ENCODE measurements at regions not wholly inside any gene's neighbourhood (a gene's known extent, or its start where the extent isn't known, plus 50 kb on each side); places are given as distances from the start of the nearest gene placed in this dataset.
"Not testable (repeated sequence)": the region's sequence is repeated elsewhere in the genome, so short reads cannot be mapped to it uniquely, and the experiment has no call there.

GRCh38 chr1:148392505-148392904, 90.6 kb downstream of the PPIAL4G start:
- not testable (repeated sequence) for H3K27ac ChIP-seq (ENCODE audit: low read depth); H3K36me3 ChIP-seq (ENCODE audit: insufficient read depth); H3K4me1 ChIP-seq (ENCODE audit: insufficient read depth); H3K4me3 ChIP-seq (ENCODE audit: low read depth, low read length); DNase-seq (ENCODE audit: extremely low spot score)
- WGBS, result 97% methylated on average over 2 of the region's 2 CpGs

- 77% methylated on average over 4 of the region's 4 CpGs for WGBS
- not testable (repeated sequence) for H3K27ac ChIP-seq (ENCODE audit: low read depth)
Measured at GRCh38 chr1:148391323-148391722, 91.8 kb downstream of the PPIAL4G start.

GRCh38 chr1:148389027-148389339, 94.1 kb downstream of the PPIAL4G start:
- Histone ChIP-seq H3K36me3 (ENCODE audit: insufficient read depth) (no peaks in the 10 kb centered on the region), H3K4me3 (ENCODE audit: low read depth, low read length) (peak overlapping the region; percentile 42), H3K27ac (ENCODE audit: low read depth) (peak overlapping the region; percentile 75), H3K4me1 (ENCODE audit: insufficient read depth) (no peaks in the 10 kb centered on the region)
- 29% methylated on average over 6 of the region's 6 CpGs for WGBS
- no peak for DNase-seq (ENCODE audit: extremely low spot score)

More at GRCh38 chr1:148391323-148391722, 91.8 kb downstream of the PPIAL4G start:
- DNase-seq (ENCODE audit: extremely low spot score); H3K4me3 ChIP-seq (ENCODE audit: low read depth, low read length); H3K36me3 ChIP-seq (ENCODE audit: insufficient read depth); H3K4me1 ChIP-seq (ENCODE audit: insufficient read depth): not testable (repeated sequence)

DNA sequence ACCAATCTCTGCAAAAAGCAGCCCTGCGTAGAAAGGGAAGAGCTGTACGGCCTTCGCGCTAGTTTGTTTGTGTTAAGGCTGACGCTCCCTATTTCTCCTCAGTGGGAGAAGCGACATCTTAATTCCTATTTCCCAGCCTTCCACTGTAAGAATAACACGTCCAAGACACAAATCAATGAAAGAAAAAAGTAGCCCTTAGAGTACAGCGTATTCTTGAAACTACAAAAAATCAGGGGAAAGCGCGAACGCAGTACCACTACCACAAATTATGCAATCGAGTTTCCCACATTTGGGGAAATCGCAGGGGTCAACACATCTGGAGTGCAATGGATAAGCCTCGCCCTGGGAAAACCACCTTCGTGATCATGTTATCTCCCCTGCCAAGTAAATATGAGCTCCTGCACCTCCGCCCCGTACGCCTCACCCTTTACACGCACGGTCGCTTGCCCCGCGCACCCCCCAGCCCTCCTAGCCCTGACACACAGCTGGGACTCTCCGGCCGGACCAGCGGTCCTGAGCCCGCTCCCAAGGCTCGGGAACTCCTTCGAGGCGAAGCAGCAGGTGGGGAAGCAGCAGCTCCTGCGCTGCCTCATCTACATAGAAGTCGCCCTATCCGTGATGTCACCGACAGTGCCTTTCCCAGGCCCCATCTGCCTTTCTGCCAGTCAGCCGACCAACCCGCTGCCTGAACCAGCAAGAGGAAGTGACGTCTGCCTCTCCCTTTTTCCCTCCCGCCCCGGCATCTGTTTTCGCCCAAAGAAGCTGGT, 94.7 kb downstream of the PPIAL4G start:
- H3K4me1 ChIP-seq (ENCODE audit: insufficient read depth), result no peaks in the 10 kb centered on the region
- peak overlapping the region; percentile 93 for H3K27ac ChIP-seq (ENCODE audit: low read depth)
- peak; percentile 83 for DNase-seq (ENCODE audit: extremely low spot score)
- WGBS, result 3% methylated on average over 40 of the region's 40 CpGs
- no peaks in the 10 kb centered on the region for H3K36me3 ChIP-seq (ENCODE audit: insufficient read depth)
- H3K4me3 ChIP-seq (ENCODE audit: low read depth, low read length), result peak overlapping the region; percentile 42

DNA sequence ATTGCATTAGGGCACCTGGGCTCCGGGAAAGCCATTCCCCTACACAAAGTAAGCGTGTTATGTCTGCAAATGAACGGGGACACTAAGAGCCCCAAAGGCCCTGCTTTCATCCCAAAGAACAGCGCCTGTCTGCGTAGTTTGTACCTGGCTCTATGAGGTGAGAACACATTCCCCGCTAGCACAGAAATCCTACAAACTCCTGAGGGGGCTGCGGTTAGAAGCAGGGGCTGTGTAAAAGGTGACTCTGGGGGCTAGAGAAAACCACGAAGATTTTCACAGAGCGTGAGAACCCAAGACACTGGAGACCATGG, 95.2 kb downstream of the PPIAL4G start:
- Histone ChIP-seq H3K4me3 (ENCODE audit: low read depth, low read length) (peak overlapping the region; percentile 42), H3K27ac (ENCODE audit: low read depth) (peak overlapping the region; percentile 93)
- not testable (repeated sequence) for H3K4me1 ChIP-seq (ENCODE audit: insufficient read depth); DNase-seq (ENCODE audit: extremely low spot score); H3K36me3 ChIP-seq (ENCODE audit: insufficient read depth)
- 42% methylated on average over 9 of the region's 9 CpGs for whole genome bisulfite sequencing

DNA sequence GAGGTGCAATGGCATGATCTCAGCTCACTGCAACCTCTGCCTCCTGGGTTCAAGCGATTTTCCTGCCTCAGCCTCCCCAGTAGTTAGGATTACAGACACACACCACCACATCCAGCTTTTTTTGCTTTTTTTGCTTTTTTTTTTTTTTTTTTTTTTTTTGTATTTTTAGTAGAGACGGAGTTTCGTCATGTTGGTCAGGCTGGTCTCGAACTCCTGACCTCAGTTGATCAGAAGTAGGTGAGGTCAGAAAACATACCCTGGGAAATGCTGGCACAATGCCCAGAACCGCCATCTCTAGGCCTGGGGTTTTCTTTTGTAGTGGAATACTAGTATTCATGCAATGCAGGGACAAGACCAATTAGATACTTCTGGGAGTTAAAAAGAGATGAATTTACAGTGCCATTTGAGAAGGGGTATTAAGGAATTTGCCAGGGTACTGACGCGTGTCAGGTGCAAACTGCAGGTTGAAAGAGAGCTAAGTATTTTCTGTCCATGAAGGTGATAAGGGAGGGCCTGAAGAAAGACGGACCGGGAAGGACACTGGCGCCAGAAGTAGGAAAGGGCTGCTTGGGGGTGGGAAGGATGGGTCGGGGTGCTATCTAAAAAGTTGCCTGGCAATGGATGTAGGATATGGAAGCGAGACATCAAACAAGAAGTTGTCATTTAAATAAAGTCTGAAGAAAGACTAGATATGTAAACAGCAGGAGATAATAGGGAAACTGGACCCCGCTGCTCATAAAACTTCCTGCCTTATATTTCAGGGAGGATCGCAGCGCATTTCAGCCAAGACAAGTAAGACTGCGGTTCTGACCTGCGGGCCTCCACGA, 95.8 kb downstream of the PPIAL4G start:
- H3K4me1 ChIP-seq (ENCODE audit: insufficient read depth); H3K27ac ChIP-seq (ENCODE audit: low read depth): not testable (repeated sequence)
- WGBS, result 79% methylated on average over 18 of the region's 18 CpGs

DNA sequence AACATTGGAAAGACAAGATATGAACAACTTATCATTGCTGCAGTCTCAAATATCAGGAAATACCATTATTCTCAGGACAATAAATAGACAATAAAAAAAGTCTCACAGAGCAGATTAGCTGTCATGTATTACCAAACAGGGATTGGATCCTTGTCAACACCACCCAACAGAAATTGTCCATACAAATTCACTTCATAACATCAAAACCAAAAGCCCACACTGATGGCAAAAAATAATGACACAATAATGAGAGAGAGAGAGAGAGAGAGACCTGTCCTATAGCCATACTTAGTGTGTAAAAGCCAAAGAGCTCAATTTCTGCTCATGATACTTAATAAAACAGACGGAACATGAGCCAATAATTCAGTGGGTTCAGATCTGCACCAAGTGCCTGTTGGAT, 96.5 kb downstream of the PPIAL4G start:
- Histone ChIP-seq H3K36me3 (ENCODE audit: insufficient read depth) (no peaks in the 10 kb centered on the region), H3K4me1 (ENCODE audit: insufficient read depth) (no peaks in the 10 kb centered on the region), H3K4me3 (ENCODE audit: low read depth, low read length) (no peak overlapping the region), H3K27ac (ENCODE audit: low read depth) (no peak overlapping the region)
- WGBS, result 92% methylated on average over 1 of the region's 1 CpG
- DNase-seq (ENCODE audit: extremely low spot score), result no peak

More for the DNA sequence above, 95.8 kb downstream of the PPIAL4G start:
- not testable (repeated sequence) for DNase-seq (ENCODE audit: extremely low spot score); H3K4me3 ChIP-seq (ENCODE audit: low read depth, low read length); H3K36me3 ChIP-seq (ENCODE audit: insufficient read depth)

DNA sequence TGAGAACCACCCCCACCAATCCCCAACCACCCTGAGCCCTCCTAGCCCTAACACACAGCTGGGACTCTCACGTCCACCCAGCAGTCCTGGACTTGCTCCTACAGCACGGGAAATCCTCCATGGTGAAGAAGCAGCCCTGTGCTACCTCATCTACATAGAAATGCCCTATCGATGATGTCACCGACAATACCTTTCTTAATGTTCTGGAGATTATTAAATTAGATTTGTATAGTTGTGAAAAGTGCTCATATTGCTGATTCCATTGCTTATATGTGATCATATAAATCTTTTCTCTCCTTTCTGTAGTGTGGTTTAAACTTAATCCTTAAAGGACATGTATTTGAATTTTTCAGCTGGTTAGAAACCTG, 97.1 kb downstream of the PPIAL4G start:
- not testable (repeated sequence) for H3K36me3 ChIP-seq (ENCODE audit: insufficient read depth); H3K4me1 ChIP-seq (ENCODE audit: insufficient read depth); DNase-seq (ENCODE audit: extremely low spot score); H3K27ac ChIP-seq (ENCODE audit: low read depth); H3K4me3 ChIP-seq (ENCODE audit: low read depth, low read length)
- 91% methylated on average over 4 of the region's 4 CpGs for WGBS

- no peaks in the 10 kb centered on the region for H3K4me1 ChIP-seq (ENCODE audit: insufficient read depth)
- H3K36me3 ChIP-seq (ENCODE audit: insufficient read depth), result no peaks in the 10 kb centered on the region
- WGBS, result 81% methylated on average over 4 of the region's 4 CpGs
- no peak overlapping the region for H3K27ac ChIP-seq (ENCODE audit: low read depth)
- H3K4me3 ChIP-seq (ENCODE audit: low read depth, low read length), result no peak overlapping the region
- DNase-seq (ENCODE audit: extremely low spot score), result no peak
Measured at GRCh38 chr1:148385371-148386030, 97.6 kb downstream of the PPIAL4G start.

GRCh38 chr1:148383966-148384365, 99.1 kb downstream of the PPIAL4G start:
- no peak overlapping the region for H3K4me3 ChIP-seq (ENCODE audit: low read depth, low read length)
- H3K4me1 ChIP-seq (ENCODE audit: insufficient read depth), result no peaks in the 10 kb centered on the region
- H3K36me3 ChIP-seq (ENCODE audit: insufficient read depth), result no peaks in the 10 kb centered on the region
- DNase-seq (ENCODE audit: extremely low spot score), result no peak
- H3K27ac ChIP-seq (ENCODE audit: low read depth), result no peak overlapping the region
- WGBS, result 68% methylated on average over 5 of the region's 5 CpGs

GRCh38 chr1:148379697-148380096, 103.4 kb downstream of the PPIAL4G start:
- no peaks in the 10 kb centered on the region for H3K4me1 ChIP-seq (ENCODE audit: insufficient read depth)
- WGBS, result 47% methylated on average over 16 of the region's 16 CpGs
- no peak overlapping the region for H3K4me3 ChIP-seq (ENCODE audit: low read depth, low read length)
- DNase-seq (ENCODE audit: extremely low spot score), result no peak
- H3K36me3 ChIP-seq (ENCODE audit: insufficient read depth), result no peaks in the 10 kb centered on the region
- H3K27ac ChIP-seq (ENCODE audit: low read depth), result no peak overlapping the region

- no peak for DNase-seq (ENCODE audit: extremely low spot score)
- Histone ChIP-seq H3K36me3 (ENCODE audit: insufficient read depth) (no peaks in the 10 kb centered on the region), H3K4me1 (ENCODE audit: insufficient read depth) (no peaks in the 10 kb centered on the region), H3K27ac (ENCODE audit: low read depth) (no peak overlapping the region), H3K4me3 (ENCODE audit: low read depth, low read length) (no peak overlapping the region)
- 52% methylated on average over 22 of the region's 22 CpGs for WGBS
Measured at GRCh38 chr1:148379170-148379500, 104.0 kb downstream of the PPIAL4G start.

- 93% methylated on average over 3 of the region's 4 CpGs for WGBS
- not testable (repeated sequence) for H3K4me1 ChIP-seq (ENCODE audit: insufficient read depth); H3K27ac ChIP-seq (ENCODE audit: low read depth); DNase-seq (ENCODE audit: extremely low spot score); H3K36me3 ChIP-seq (ENCODE audit: insufficient read depth); H3K4me3 ChIP-seq (ENCODE audit: low read depth, low read length)
Measured at GRCh38 chr1:148377992-148378391, 105.1 kb downstream of the PPIAL4G start.

- WGBS, result 84% methylated on average over 2 of the region's 2 CpGs
- not testable (repeated sequence) for DNase-seq (ENCODE audit: extremely low spot score); H3K36me3 ChIP-seq (ENCODE audit: insufficient read depth); H3K4me1 ChIP-seq (ENCODE audit: insufficient read depth); H3K27ac ChIP-seq (ENCODE audit: low read depth); H3K4me3 ChIP-seq (ENCODE audit: low read depth, low read length)
Measured at GRCh38 chr1:148377045-148377444, 106.1 kb downstream of the PPIAL4G start.

Data from urinary bladder (tissue), 3 donors.